Neural progenitor cell (in vitro differentiated cells): ENCODE measurements at regions not wholly inside any gene's neighbourhood (a gene's known extent, or its start where the extent isn't known, plus 50 kb on each side); places are given as distances from the start of the nearest gene placed in this dataset.

ENCODE experiments used
- DNase-seq: peaks from one replicate; pipeline ENCODE4 v3.0.0-alpha.2; 2016; ENCODE audit warnings: low spot score
- H2AFZ ChIP-seq: fragments of 200-600 bp; sonication (generic); replicated peaks from 2 replicates; pipeline ENCODE4 v1.6.1; 2016; ENCODE audit warnings: antibody characterized with exemption
- H3F3A ChIP-seq: fragments of 200-600 bp; sonication (generic); 2 replicates; pipeline ENCODE4 v1.6.1; 2016; ENCODE audit warnings: antibody characterized with exemption, low read depth
- H3K27ac ChIP-seq: fragments of 200-600 bp; sonication (generic); 2 replicates; pipeline ENCODE4 v1.5.1; 2016; ENCODE audit warnings: mild to moderate bottlenecking
- H3K27me3 ChIP-seq: fragments of 200-600 bp; sonication (generic); 2 replicates; pipeline ENCODE4 v1.6.1; 2016; ENCODE audit warnings: mild to moderate bottlenecking, moderate library complexity
- H3K36me3 ChIP-seq: fragments of 200-600 bp; sonication (generic); 2 replicates; pipeline ENCODE4 v1.5.1; 2016
- H3K4me1 ChIP-seq: fragments of 200-600 bp; sonication (generic); 2 replicates; pipeline ENCODE4 v1.6.1; 2016; ENCODE audit warnings: mixed run types
- H3K4me2 ChIP-seq: fragments of 200-600 bp; sonication (generic); 2 replicates; pipeline ENCODE4 v1.6.1; 2016
- H3K4me3 ChIP-seq: fragments of 200-600 bp; sonication (generic); 2 replicates; pipeline ENCODE4 v1.5.1; 2016
- H3K79me2 ChIP-seq: fragments of 200-600 bp; sonication (generic); 2 replicates; pipeline ENCODE4 v1.6.1; 2016; ENCODE audit warnings: low read depth
- H3K9ac ChIP-seq: fragments of 200-600 bp; sonication (generic); 2 replicates; pipeline ENCODE4 v1.6.1; 2016
- H3K9me3 ChIP-seq: fragments of 200-600 bp; sonication (generic); 2 replicates; pipeline ENCODE4 v1.5.1; 2016; ENCODE audit warnings: low read depth
- H4K20me1 ChIP-seq: fragments of 200-600 bp; sonication (generic); 2 replicates; pipeline ENCODE4 v1.6.1; 2016; ENCODE audit warnings: low read depth
- H3K27ac Mint-ChIP-seq: 3 replicates; pipeline ENCODE4 v1.8.0; 2021; ENCODE audit warnings: mixed read lengths
- H3K27me3 Mint-ChIP-seq: 2 replicates; pipeline ENCODE4 v1.8.0; 2022; ENCODE audit warnings: low read depth, mild to moderate bottlenecking, inconsistent platforms, moderate library complexity, mixed read lengths; ENCODE audit not compliant: insufficient read depth
- H3K36me3 Mint-ChIP-seq: 3 replicates; pipeline ENCODE4 v1.8.0; 2021; ENCODE audit warnings: mixed read lengths
- H3K4me1 Mint-ChIP-seq: 3 replicates; pipeline ENCODE4 v1.8.0; 2021; ENCODE audit warnings: mixed read lengths
- H3K4me3 Mint-ChIP-seq: 3 replicates; pipeline ENCODE4 v1.8.0; 2021; ENCODE audit warnings: mild to moderate bottlenecking, moderate library complexity, mixed read lengths
- H3K9me3 Mint-ChIP-seq: 3 replicates; pipeline ENCODE4 v1.8.0; 2020; ENCODE audit warnings: mixed read lengths
- EZH2 ChIP-seq: fragments of 200-600 bp; sonication (generic); IDR thresholded peaks from 2 replicates; pipeline ENCODE4 v1.6.1; 2017; ENCODE audit warnings: antibody characterized with exemption, mild to moderate bottlenecking, moderate library complexity
- EZH2phosphoT487 ChIP-seq: fragments of 200-600 bp; sonication (generic); IDR thresholded peaks from 2 replicates; pipeline ENCODE4 v1.6.1; 2017; ENCODE audit warnings: antibody characterized with exemption
- TF ChIP-seq, protein P1 (sequence below): fragments of 200-600 bp; sonication (generic); IDR thresholded peaks from 2 replicates; pipeline ENCODE4 v1.5.1; 2017; ENCODE audit warnings: antibody characterized with exemption, mild to moderate bottlenecking

DNA sequence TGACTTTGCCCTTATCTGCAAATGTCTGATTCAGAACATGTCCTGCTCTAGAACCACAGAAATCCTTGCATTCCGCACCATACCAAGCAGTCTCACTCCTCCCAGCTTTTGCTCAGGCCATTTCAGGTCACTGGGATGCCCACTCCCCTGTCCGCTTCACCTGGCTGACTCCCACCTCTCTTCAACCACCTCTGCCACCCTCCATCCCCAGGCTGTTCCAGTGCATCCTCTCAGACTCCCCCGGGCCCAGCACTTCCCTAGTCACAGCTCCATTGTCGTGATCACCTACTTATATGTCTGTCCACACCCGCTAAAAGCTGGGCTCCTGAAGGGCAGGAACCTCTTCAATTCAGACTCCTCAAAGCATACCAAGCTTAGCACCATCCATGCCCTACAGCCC lies 58.4 kb upstream of the CDH5 start:
- Histone ChIP-seq H3K4me3 (no peak overlapping the region), H3K4me1 (no peaks in the 10 kb centered on the region), H3K9ac (no peak overlapping the region), H3K27me3 (no peaks in the 10 kb centered on the region), H3K9me3 (no peaks in the 10 kb centered on the region), H3F3A (no peaks in the 10 kb centered on the region), H3K4me2 (no peak overlapping the region), H3K27ac (no peak overlapping the region), H3K79me2 (no peaks in the 10 kb centered on the region), H2AFZ (no peak overlapping the region), H4K20me1 (no peaks in the 10 kb centered on the region), H3K36me3 (no peaks in the 10 kb centered on the region)
- no peaks in the 10 kb centered on the region for H3K9me3 Mint-ChIP-seq
- H3K27ac Mint-ChIP-seq = no peak overlapping the region
- H3K4me1 Mint-ChIP-seq = peaks cover 12% of the 10 kb centered on the region
- H3K36me3 Mint-ChIP-seq = no peaks in the 10 kb centered on the region
- no peak overlapping the region for H3K4me3 Mint-ChIP-seq
- H3K27me3 Mint-ChIP-seq = peaks cover 5% of the 10 kb centered on the region
- no peak for DNase-seq
- TF ChIP-seq EZH2phosphoT487 = no peak
- no peak for TF ChIP-seq EZH2
- TF ChIP-seq, protein P1, sequence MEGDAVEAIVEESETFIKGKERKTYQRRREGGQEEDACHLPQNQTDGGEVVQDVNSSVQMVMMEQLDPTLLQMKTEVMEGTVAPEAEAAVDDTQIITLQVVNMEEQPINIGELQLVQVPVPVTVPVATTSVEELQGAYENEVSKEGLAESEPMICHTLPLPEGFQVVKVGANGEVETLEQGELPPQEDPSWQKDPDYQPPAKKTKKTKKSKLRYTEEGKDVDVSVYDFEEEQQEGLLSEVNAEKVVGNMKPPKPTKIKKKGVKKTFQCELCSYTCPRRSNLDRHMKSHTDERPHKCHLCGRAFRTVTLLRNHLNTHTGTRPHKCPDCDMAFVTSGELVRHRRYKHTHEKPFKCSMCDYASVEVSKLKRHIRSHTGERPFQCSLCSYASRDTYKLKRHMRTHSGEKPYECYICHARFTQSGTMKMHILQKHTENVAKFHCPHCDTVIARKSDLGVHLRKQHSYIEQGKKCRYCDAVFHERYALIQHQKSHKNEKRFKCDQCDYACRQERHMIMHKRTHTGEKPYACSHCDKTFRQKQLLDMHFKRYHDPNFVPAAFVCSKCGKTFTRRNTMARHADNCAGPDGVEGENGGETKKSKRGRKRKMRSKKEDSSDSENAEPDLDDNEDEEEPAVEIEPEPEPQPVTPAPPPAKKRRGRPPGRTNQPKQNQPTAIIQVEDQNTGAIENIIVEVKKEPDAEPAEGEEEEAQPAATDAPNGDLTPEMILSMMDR = no peak

DNA sequence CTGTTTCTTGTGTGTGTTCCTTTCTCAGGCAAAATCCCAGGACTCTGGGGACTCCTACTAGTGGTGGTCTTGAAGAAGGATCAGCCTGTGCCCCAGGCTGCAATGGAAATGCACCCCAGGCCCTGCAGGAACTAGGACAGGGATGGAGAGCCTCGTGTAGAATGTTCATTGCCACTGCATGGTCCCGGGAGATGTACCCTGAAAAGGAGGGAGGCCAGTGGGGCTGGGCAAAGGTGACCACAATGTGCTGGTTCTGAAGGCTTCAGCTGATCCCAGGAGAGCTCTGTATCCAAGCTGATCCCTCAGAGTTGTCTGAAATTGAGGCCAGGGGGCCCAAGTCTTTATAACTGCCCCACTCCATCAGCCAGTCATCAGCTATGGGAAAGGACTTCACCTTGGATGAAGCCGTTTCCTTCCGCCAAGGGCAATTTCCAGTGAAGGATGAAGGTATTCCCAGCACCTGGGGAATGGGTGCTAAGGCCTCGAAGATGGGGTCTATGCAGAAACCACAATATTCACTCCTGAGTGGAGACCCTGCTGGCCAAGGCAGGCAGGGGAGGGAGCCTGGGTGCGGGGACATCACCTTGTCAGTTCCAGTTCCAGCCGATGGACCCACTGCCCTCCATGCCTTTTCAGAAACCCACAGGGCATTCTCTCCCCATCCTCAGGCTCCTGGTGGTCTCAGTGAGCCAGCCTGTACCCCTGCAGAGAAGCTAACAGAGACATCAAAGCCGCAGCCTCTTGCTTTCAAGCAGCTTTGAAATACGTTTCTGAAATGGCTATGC lies 59.9 kb upstream of the CDH5 start:
- H4K20me1 ChIP-seq = no peaks in the 10 kb centered on the region
- H3K4me3 ChIP-seq = no peak overlapping the region
- no peak overlapping the region for H3K9ac ChIP-seq
- no peaks in the 10 kb centered on the region for H3K36me3 ChIP-seq
- H3F3A ChIP-seq = no peaks in the 10 kb centered on the region
- H3K27ac ChIP-seq = no peak overlapping the region
- H3K4me2 ChIP-seq = no peak overlapping the region
- H3K4me3 Mint-ChIP-seq = no peak overlapping the region
- H3K9me3 Mint-ChIP-seq = no peaks in the 10 kb centered on the region
- no peaks in the 10 kb centered on the region for H3K27me3 ChIP-seq
- no peaks in the 10 kb centered on the region for H3K36me3 Mint-ChIP-seq
- no peak overlapping the region for H2AFZ ChIP-seq
- H3K4me1 ChIP-seq = no peaks in the 10 kb centered on the region
- H3K79me2 ChIP-seq = no peaks in the 10 kb centered on the region
- TF ChIP-seq EZH2 (no peak), EZH2phosphoT487 (no peak)
- TF ChIP-seq, protein P1 = no peak
- H3K27ac Mint-ChIP-seq = no peak overlapping the region
- H3K9me3 ChIP-seq = no peaks in the 10 kb centered on the region
- no peak for DNase-seq
- peaks cover 12% of the 10 kb centered on the region for H3K4me1 Mint-ChIP-seq
- peaks cover 4% of the 10 kb centered on the region for H3K27me3 Mint-ChIP-seq

DNA sequence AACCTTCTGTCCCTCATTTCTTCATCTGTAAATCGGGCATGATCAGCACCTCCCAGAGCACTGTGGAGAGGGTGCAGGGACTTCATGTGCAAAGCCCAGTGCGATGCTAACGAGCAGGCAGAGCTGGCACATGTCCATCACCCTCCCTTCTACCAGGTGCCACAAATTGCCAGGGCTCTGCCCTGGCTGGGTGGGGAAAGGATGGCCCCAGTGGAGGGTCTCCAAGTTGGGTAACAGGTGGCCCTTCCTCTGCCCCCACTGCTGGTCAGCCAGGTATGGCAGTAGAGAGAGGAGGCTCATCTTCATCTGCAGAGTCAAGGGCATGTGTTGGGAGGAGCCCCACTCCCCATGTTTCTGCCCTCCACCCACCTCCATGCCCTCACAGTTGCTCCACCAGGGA lies 61.5 kb upstream of the CDH5 start:
- no peaks in the 10 kb centered on the region for H3K36me3 ChIP-seq
- H3K27me3 Mint-ChIP-seq = peaks cover 2% of the 10 kb centered on the region
- no peaks in the 10 kb centered on the region for H3K4me1 ChIP-seq
- no peak overlapping the region for H3K4me2 ChIP-seq
- no peak overlapping the region for H3K9ac ChIP-seq
- H3K9me3 Mint-ChIP-seq = no peaks in the 10 kb centered on the region
- H4K20me1 ChIP-seq = no peaks in the 10 kb centered on the region
- no peaks in the 10 kb centered on the region for H3K27me3 ChIP-seq
- TF ChIP-seq EZH2 (no peak), EZH2phosphoT487 (no peak)
- TF ChIP-seq, protein P1 = no peak
- H3K4me1 Mint-ChIP-seq = peaks cover 4% of the 10 kb centered on the region
- H3K4me3 ChIP-seq = no peak overlapping the region
- no peaks in the 10 kb centered on the region for H3K36me3 Mint-ChIP-seq
- H3K4me3 Mint-ChIP-seq = no peak overlapping the region
- H3K79me2 ChIP-seq = no peaks in the 10 kb centered on the region
- no peak overlapping the region for H2AFZ ChIP-seq
- DNase-seq = no peak
- H3F3A ChIP-seq = no peaks in the 10 kb centered on the region
- no peaks in the 10 kb centered on the region for H3K9me3 ChIP-seq
- H3K27ac ChIP-seq = no peak overlapping the region
- no peak overlapping the region for H3K27ac Mint-ChIP-seq
